ENCODE measurements at regions not wholly inside any gene's neighbourhood (a gene's known extent, or its start where the extent isn't known, plus 50 kb on each side); places are given as distances from the start of the nearest gene placed in this dataset.
"Not testable (repeated sequence)": the region's sequence is repeated elsewhere in the genome, so short reads cannot be mapped to it uniquely, and the experiment has no call there.

DNA sequence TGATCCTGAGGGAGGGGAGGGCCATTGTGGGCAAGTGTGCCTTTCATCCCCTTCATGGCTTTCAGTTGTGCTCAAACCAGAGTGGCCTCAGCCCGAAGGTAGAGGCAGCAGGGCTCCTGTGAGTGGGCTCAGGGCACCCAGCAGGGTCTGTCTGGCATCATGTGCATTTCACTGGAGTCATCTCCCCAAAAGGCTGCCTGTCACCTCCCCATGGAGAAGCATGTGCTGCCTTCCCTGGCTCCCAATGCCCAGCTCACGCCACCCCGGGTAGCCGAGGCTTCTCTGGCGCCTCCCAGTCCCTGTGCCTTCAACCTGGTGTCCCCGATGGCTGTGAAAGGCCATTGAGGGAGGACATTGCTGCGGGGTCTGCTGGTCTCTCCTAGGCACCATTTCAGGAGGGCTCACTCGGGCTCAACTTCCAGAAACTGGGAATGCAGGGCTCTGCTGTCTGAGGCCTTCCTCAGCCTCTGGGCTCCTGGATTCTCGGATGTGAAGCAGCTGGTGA lies 213.9 kb downstream of the BANP start:
- H4K91ac ChIP-seq (replicated peaks; ENCODE audit: insufficient read length, low read length); H3K27ac ChIP-seq (ENCODE audit: low read depth, low read length); CTCF ChIA-PET (ENCODE audit: partially characterized antibody); POLR2A ChIA-PET (ENCODE audit: partially characterized antibody); H3K4me3 ChIP-seq (ENCODE audit: extremely low read depth in 1 of 4, insufficient read depth in 2 of 4, low read depth in 3 of 4, low read length in 4 of 4); H2BK20ac ChIP-seq (ENCODE audit: low read length); FAIRE-seq; H3K56ac ChIP-seq (replicated peaks; ENCODE audit: insufficient read length, low read depth, low read length); H3K79me1 ChIP-seq (ENCODE audit: low read depth, low read length); H2AK5ac ChIP-seq (ENCODE audit: low read depth, low read length); H4K20me1 ChIP-seq (replicated peaks in 1 of 2; ENCODE audit: control insufficient read depth in 1 of 2, insufficient read depth in 2 of 2, low read length in 2 of 2); H3K23ac ChIP-seq (ENCODE audit: insufficient read length); H2AFZ ChIP-seq (ENCODE audit: low read length); H2BK12ac ChIP-seq (ENCODE audit: low read depth, low read length); H3K27me3 ChIP-seq (replicated peaks in 1 of 4; ENCODE audit: control insufficient read depth in 3 of 4, extremely low read depth in 1 of 4, insufficient read depth in 3 of 4, low read length in 3 of 4); H3K18ac ChIP-seq (ENCODE audit: extremely low read depth, low read length); H3K4me1 ChIP-seq (replicated peaks in 1 of 4; ENCODE audit: control insufficient read depth in 3 of 4, insufficient read depth in 4 of 4, low read length in 3 of 4); H2BK15ac ChIP-seq (ENCODE audit: low read length); H4K5ac ChIP-seq (ENCODE audit: insufficient read length, low read depth, low read length); H3K4ac ChIP-seq (replicated peaks; ENCODE audit: insufficient read length, low read depth, low read length); H3K36me3 ChIP-seq (ENCODE audit: control insufficient read depth in 2 of 4, insufficient read depth in 4 of 4, low read length in 3 of 4); H3K4me2 ChIP-seq (ENCODE audit: insufficient read depth in 1 of 2, low read depth in 2 of 2, low read length in 2 of 2); H2BK120ac ChIP-seq (replicated peaks; ENCODE audit: low read depth, low read length); H3K9ac ChIP-seq (replicated peaks in 1 of 4; ENCODE audit: extremely low read depth in 1 of 4, low read depth in 3 of 4, low read length in 3 of 4); H4K8ac ChIP-seq (ENCODE audit: extremely low read depth, insufficient read depth, low read length); H3K79me2 ChIP-seq (ENCODE audit: control insufficient read depth in 1 of 2, insufficient read depth in 2 of 2, low read length in 2 of 2); H3K14ac ChIP-seq (ENCODE audit: insufficient read length); H2BK5ac ChIP-seq (ENCODE audit: low read depth, low read length); H3K9me3 ChIP-seq (ENCODE audit: insufficient read depth in 2 of 2, low read depth in 1 of 2, low read length in 1 of 2): not testable (repeated sequence)
- DNase-seq (ENCODE audit: low read depth in 1 of 2, low spot score in 2 of 2) = peak in 1 of 2 experiments; percentile 35
- peaks cover 12% of the 10 kb centered on the region; the same call in 1 of the 2 replicates for H3K23me2 ChIP-seq (ENCODE audit: low read depth, low read length)
- 98% methylated on average over 4 of the region's 9 CpGs; no CpG with 5 or more reads in 1 of the 2 experiments for WGBS, 2 experiments (ENCODE audit: extremely low coverage in 1 of 2, insufficient coverage in 1 of 2, insufficient read length in 1 of 2, insufficient replicate concordance in 2 of 2, low coverage in 1 of 2, low lambda C conversion rate in 2 of 2, missing lambda C conversion rate in 1 of 2)

DNA sequence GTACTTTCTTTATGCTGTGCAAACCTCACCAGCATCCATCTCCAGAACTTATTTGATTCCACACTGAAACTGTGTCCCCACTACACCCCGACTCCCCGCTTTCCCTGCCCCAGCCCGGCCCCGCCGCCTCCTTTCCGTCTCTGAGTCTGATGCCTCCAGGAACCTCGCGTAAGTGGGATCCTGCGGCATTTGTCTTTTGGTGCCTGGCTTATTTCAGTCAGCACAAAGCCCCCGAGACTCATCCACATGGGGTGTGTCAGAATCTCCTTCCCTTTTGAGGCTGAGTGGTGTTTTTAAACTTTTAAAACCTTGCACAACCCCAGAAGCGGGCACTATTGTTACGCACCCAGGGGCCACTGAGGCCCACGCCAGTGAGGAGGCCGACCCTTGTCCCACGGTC lies 214.4 kb downstream of the BANP start:
- H3K9ac ChIP-seq (replicated peaks in 1 of 4; ENCODE audit: extremely low read depth in 1 of 4, low read depth in 3 of 4, low read length in 3 of 4); POLR2A ChIA-PET (ENCODE audit: partially characterized antibody); H3K27ac ChIP-seq (ENCODE audit: low read depth, low read length); H2BK12ac ChIP-seq (ENCODE audit: low read depth, low read length); H3K23ac ChIP-seq (ENCODE audit: insufficient read length); H3K56ac ChIP-seq (replicated peaks; ENCODE audit: insufficient read length, low read depth, low read length); H2BK15ac ChIP-seq (ENCODE audit: low read length); H3K4ac ChIP-seq (replicated peaks; ENCODE audit: insufficient read length, low read depth, low read length); FAIRE-seq; H3K18ac ChIP-seq (ENCODE audit: extremely low read depth, low read length); H3K36me3 ChIP-seq (ENCODE audit: control insufficient read depth in 2 of 4, insufficient read depth in 4 of 4, low read length in 3 of 4); H2AFZ ChIP-seq (ENCODE audit: low read length); H4K8ac ChIP-seq (ENCODE audit: extremely low read depth, insufficient read depth, low read length); H2BK20ac ChIP-seq (ENCODE audit: low read length); H3K4me1 ChIP-seq (replicated peaks in 1 of 4; ENCODE audit: control insufficient read depth in 3 of 4, insufficient read depth in 4 of 4, low read length in 3 of 4); H2AK5ac ChIP-seq (ENCODE audit: low read depth, low read length); H3K27me3 ChIP-seq (replicated peaks in 1 of 4; ENCODE audit: control insufficient read depth in 3 of 4, extremely low read depth in 1 of 4, insufficient read depth in 3 of 4, low read length in 3 of 4); H3K79me2 ChIP-seq (ENCODE audit: control insufficient read depth in 1 of 2, insufficient read depth in 2 of 2, low read length in 2 of 2); H4K20me1 ChIP-seq (replicated peaks in 1 of 2; ENCODE audit: control insufficient read depth in 1 of 2, insufficient read depth in 2 of 2, low read length in 2 of 2); H4K91ac ChIP-seq (replicated peaks; ENCODE audit: insufficient read length, low read length); H3K79me1 ChIP-seq (ENCODE audit: low read depth, low read length); H3K9me3 ChIP-seq (ENCODE audit: insufficient read depth in 2 of 2, low read depth in 1 of 2, low read length in 1 of 2); CTCF ChIA-PET (ENCODE audit: partially characterized antibody); H2BK120ac ChIP-seq (replicated peaks; ENCODE audit: low read depth, low read length); H3K4me2 ChIP-seq (ENCODE audit: insufficient read depth in 1 of 2, low read depth in 2 of 2, low read length in 2 of 2); H2BK5ac ChIP-seq (ENCODE audit: low read depth, low read length); H3K4me3 ChIP-seq (ENCODE audit: extremely low read depth in 1 of 4, insufficient read depth in 2 of 4, low read depth in 3 of 4, low read length in 4 of 4); H3K14ac ChIP-seq (ENCODE audit: insufficient read length); H4K5ac ChIP-seq (ENCODE audit: insufficient read length, low read depth, low read length): not testable (repeated sequence)
- WGBS, 2 experiments (ENCODE audit: extremely low coverage in 1 of 2, insufficient coverage in 1 of 2, insufficient read length in 1 of 2, insufficient replicate concordance in 2 of 2, low coverage in 1 of 2, low lambda C conversion rate in 2 of 2, missing lambda C conversion rate in 1 of 2) = 88% methylated on average over 6 of the region's 15 CpGs; no CpG with 5 or more reads in 1 of the 2 experiments
- peaks cover 12% of the 10 kb centered on the region; the same call in 1 of the 2 replicates for H3K23me2 ChIP-seq (ENCODE audit: low read depth, low read length)
- DNase-seq (ENCODE audit: low read depth in 1 of 2, low spot score in 2 of 2) = peak in 1 of 2 experiments; percentile 24

Measured in H1 (cell line).